ENCODE measurements at regions not wholly inside any gene's neighbourhood (a gene's known extent, or its start where the extent isn't known, plus 50 kb on each side); places are given as distances from the start of the nearest gene placed in this dataset.

DNA sequence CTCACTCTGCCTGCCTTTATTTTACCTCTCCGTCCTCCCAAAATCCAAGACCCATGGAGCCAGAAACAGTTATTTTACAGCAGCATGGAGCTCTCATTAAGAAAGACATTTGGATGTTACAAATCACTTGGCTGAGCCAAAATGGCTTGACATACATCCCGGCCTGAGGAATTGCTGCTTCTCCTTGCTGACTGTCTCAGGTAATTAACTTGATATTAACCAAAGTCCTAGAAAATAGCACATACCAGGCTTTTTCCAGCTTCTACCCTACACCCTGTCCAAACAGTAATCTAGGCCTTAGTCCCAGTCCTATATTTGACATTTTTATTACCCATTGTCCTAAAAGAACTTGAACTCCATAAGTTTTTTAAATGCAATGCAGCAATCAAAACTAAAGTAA is 205.0 kb downstream of the TMX3 start:
- Histone ChIP-seq H2AFZ (ENCODE audit: low read length) (no peak overlapping the region), H4K20me1 (replicated peaks in 1 of 2; ENCODE audit: control insufficient read depth in 1 of 2, insufficient read depth in 2 of 2, low read length in 2 of 2) (no peaks in the 10 kb centered on the region), H3K14ac (ENCODE audit: insufficient read length) (no peak overlapping the region), H3K27me3 (replicated peaks in 1 of 4; ENCODE audit: control insufficient read depth in 3 of 4, extremely low read depth in 1 of 4, insufficient read depth in 3 of 4, low read length in 3 of 4) (no peaks in the 10 kb centered on the region), H4K8ac (ENCODE audit: extremely low read depth, insufficient read depth, low read length) (no peak overlapping the region), H3K18ac (ENCODE audit: extremely low read depth, low read length) (no peak overlapping the region), H2BK5ac (ENCODE audit: low read depth, low read length) (no peak overlapping the region), H3K79me1 (ENCODE audit: low read depth, low read length) (no peaks in the 10 kb centered on the region), H3K4me1 (replicated peaks in 1 of 4; ENCODE audit: control insufficient read depth in 3 of 4, insufficient read depth in 4 of 4, low read length in 3 of 4) (peaks cover 0 to 2% (median 0%) of the 10 kb centered on the region in 4 experiments; a peak in 1 of 7 replicates), H3K36me3 (ENCODE audit: control insufficient read depth in 2 of 4, insufficient read depth in 4 of 4, low read length in 3 of 4) (no peaks in the 10 kb centered on the region), H3K4ac (replicated peaks; ENCODE audit: insufficient read length, low read depth, low read length) (no peak overlapping the region), H2BK120ac (replicated peaks; ENCODE audit: low read depth, low read length) (no peak overlapping the region), H3K79me2 (ENCODE audit: control insufficient read depth in 1 of 2, insufficient read depth in 2 of 2, low read length in 2 of 2) (no peaks in the 10 kb centered on the region), H4K5ac (ENCODE audit: insufficient read length, low read depth, low read length) (no peak overlapping the region), H3K9ac (replicated peaks in 1 of 4; ENCODE audit: extremely low read depth in 1 of 4, low read depth in 3 of 4, low read length in 3 of 4) (no peak overlapping the region), H2BK20ac (ENCODE audit: low read length) (no peak overlapping the region), H2BK12ac (ENCODE audit: low read depth, low read length) (no peak overlapping the region), H2BK15ac (ENCODE audit: low read length) (no peak overlapping the region), H3K4me2 (ENCODE audit: insufficient read depth in 1 of 2, low read depth in 2 of 2, low read length in 2 of 2) (no peak overlapping the region), H3K56ac (replicated peaks; ENCODE audit: insufficient read length, low read depth, low read length) (no peak overlapping the region), H3K23ac (ENCODE audit: insufficient read length) (no peak overlapping the region), H3K23me2 (ENCODE audit: low read depth, low read length) (no peaks in the 10 kb centered on the region), H3K4me3 (ENCODE audit: extremely low read depth in 1 of 4, insufficient read depth in 2 of 4, low read depth in 3 of 4, low read length in 4 of 4) (no peak overlapping the region), H2AK5ac (ENCODE audit: low read depth, low read length) (no peak overlapping the region), H4K91ac (replicated peaks; ENCODE audit: insufficient read length, low read length) (no peak overlapping the region), H3K9me3 (ENCODE audit: insufficient read depth in 2 of 2, low read depth in 1 of 2, low read length in 1 of 2) (no peaks in the 10 kb centered on the region), H3K27ac (ENCODE audit: low read depth, low read length) (no peak overlapping the region)
- DNase-seq (ENCODE audit: low read depth in 1 of 2, low spot score in 2 of 2) (no peak), FAIRE-seq (no peak)
- ChIA-PET POLR2A (ENCODE audit: partially characterized antibody) (no interaction called here), CTCF (ENCODE audit: partially characterized antibody) (interaction anchor here (1.0 kb wide), 1 partner anchor 150 kb away, joined by 4 read pairs; no protein-coding TSS in a partner anchor)
- 82% methylated on average over 2 of the region's 2 CpGs; no CpG with 5 or more reads in 1 of the 2 experiments for WGBS, 2 experiments (ENCODE audit: extremely low coverage in 1 of 2, insufficient coverage in 1 of 2, insufficient read length in 1 of 2, insufficient replicate concordance in 2 of 2, low coverage in 1 of 2, low lambda C conversion rate in 2 of 2, missing lambda C conversion rate in 1 of 2)
- TF ChIP-seq CHD1 (IDR thresholded peaks at IDR 0.05; ENCODE audit: low read depth, low read length): no peak
- no peak for TF ChIP-seq TEAD4 (IDR thresholded peaks at IDR 0.05; ENCODE audit: low read depth, low read length)
- TF ChIP-seq RFX5 (IDR thresholded peaks at IDR 0.05; ENCODE audit: borderline replicate concordance, low read depth, low read length): no peak
- no peak for TF ChIP-seq EP300 (IDR thresholded peaks at IDR 0.05; ENCODE audit: borderline replicate concordance in 1 of 2, low read depth in 2 of 2, low read length in 2 of 2)
- no peak for TF ChIP-seq CBX5 (IDR thresholded peaks at IDR 0.05; ENCODE audit: low read depth, low read length)
